NOMO-1 treated with dmso at 0.1 percent for 144 hours (cell line): ENCODE measurements at regions not wholly inside any gene's neighbourhood (a gene's known extent, or its start where the extent isn't known, plus 50 kb on each side); places are given as distances from the start of the nearest gene placed in this dataset.
"Not testable (repeated sequence)": the region's sequence is repeated elsewhere in the genome, so short reads cannot be mapped to it uniquely, and the experiment has no call there.

Source experiments
- DNase-seq: peaks from one replicate; lab custom pipeline; 2025; ENCODE audit not compliant: unreplicated experiment; lab: John Stamatoyannopoulos, UW

DNA sequence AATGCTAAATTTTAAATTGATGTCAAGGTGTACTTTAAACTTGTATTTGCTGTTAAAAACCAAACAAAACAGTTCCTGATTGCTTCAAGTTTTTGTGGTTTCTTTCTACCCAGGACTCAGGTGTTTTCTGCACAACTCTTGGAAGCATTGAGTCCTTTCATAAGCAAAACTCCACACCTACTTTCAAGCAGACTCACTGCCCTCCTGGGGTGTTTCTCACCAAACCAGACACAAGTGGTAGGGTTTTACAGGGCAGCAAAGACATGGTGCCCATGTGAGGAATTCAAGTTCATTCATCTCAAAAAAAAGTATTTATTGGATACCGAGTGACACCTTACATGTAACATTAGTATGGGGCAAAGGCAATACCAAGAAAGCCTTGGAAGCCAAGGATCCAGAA lies 146.7 kb upstream of the BNIP2 start:
- DNase-seq = no peak

DNA sequence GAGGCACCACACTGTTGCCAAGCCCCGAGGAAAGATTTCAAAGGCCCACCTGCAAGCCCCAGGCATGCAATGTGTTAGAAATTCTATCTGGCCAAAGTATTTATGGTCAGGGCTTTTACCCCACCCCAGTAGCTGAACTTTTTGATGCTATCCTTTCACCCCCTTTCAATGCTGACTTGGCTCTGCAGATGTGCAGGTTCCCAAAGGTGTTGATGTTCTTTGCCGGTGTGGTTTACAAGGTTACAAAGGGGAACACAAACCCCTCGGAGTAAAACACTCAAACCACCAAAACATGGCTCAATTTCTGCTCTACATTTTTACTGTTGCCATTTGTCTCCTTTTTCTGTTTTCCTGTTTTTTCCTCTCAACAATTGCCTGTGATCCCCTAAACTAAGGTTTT lies 145.4 kb upstream of the BNIP2 start:
- DNase-seq = no peak

DNA sequence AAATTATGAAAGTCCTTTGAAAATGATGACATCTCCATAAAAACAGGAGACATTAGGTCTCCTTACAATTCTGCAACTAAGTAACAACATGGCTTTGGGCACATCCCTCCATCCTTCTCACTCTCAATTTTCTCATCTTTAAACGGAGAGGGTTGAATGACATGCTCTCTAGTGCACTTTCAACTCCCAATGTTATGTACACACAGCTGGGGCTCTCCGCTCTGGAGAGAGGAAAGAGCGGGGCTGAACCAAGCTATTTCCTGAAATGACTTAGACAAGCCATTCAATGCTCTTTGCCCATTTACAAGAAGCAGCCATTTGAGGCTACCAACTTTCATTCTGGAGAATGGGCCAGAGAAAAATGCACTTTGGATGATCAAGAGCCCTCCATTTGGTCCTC lies 144.2 kb upstream of the BNIP2 start:
- DNase-seq = no peak

DNA sequence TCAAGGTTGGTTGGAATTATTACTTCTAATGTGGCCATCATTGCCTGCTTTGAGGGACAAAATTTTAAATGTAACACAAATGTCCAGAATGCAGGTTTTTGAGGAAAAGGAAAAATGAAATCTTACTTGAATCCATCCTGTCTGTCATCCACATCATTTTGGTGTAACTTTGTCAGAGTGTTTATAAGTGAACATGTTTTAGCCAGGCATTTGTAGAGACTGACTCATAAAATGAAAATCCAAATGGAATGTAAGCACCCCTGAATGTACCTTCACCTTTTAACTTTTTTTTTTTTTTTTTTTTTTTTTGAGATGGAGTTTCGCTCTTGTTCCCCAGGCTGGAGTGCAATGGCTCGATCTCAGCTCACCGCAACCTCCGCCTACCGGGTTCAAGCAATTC lies 141.8 kb upstream of the BNIP2 start:
- no peak for DNase-seq

DNA sequence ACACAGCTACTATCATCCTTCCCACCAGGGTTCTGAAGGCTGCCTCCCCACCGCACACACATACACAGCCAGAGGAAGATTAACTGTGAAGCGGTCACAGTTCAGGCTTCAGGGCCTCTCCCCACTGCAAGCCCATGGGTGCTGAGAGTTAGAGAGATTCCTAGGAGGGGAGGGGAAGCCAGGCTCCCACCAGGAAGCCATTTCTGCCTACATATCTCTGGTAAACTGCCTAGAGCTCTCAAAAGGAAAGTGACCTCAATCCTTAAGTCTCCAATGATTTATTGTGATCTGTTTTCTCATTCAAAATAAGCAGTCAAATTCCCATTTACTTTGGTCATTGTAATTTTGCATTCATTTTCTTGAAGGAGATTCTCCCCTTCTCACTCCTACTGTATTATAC lies 141.0 kb upstream of the BNIP2 start:
- no peak for DNase-seq

DNA sequence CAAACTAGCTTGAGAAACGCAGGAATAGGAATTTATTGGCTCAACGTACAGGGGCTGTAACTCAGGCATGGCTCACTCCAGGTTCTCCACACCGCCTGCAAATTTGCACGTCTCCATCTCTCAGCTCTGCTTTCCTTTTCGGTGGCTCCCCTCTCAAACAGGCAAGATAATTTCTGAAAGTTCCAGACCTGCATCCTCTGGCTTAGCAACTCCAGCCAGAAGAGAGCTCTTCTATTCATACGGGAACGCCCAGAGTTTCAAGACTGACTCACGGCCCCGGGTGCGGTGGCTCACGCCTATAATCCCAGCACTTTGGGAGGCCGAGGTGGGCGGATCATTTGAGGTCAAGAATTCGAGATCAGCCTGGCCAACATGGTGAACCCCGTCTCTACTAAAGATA lies 139.7 kb upstream of the BNIP2 start:
- DNase-seq = no peak

DNA sequence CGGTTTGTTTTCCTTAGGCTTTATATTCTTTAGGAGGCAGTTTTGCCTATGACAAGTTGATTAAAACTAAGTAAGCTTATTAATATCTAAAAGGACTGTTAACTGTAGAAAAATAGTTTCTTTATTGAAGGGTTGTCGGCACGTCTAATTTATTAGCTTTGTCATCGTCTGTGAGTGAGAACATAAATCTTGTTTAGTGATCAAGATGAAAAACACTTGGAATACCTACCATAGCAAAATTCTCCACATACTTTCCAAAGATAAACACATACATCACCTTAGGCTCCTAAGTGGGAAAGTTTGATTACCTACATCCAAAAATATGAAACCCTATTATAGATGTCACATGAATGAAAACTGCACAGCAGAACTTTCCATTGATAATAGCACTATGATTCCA lies 139.1 kb upstream of the BNIP2 start:
- DNase-seq = no peak

DNA sequence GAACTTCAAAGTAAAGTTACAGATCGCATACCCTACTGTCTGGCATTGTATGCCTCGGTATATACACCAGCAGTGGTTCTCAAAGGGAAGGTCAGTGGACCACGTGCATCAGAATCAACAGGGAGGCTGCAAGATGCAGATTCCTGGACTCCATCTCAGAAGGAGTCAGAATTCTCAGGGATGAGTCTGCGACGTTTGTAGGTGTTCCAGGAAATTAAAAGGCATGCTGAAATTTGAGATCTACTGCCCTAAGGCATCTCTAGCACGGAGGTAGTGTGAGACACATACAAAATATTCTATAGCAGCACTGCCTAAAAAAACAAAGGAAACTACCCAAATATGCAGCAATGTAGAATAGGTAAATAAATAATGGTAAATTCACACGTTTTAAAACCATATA lies 136.8 kb upstream of the BNIP2 start:
- DNase-seq = no peak

DNA sequence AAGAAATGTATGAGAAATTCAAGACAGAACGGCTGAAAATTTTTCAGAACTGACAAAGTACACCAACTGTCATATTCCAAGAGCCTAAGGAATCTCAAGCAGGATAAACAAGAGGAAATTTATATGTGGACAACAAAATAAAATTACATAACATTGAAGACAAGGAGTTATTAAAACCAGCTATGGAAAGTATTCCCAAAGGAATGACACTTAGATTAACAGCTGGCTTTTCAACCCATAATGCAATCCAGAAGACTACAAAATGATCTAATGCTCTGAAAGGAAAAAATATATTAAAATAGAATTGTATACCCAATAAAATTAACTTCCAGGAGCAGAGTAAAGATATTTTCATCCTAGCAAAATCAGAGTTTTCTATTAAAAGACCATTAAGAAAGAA lies 132.2 kb upstream of the BNIP2 start:
- DNase-seq = no peak

DNA sequence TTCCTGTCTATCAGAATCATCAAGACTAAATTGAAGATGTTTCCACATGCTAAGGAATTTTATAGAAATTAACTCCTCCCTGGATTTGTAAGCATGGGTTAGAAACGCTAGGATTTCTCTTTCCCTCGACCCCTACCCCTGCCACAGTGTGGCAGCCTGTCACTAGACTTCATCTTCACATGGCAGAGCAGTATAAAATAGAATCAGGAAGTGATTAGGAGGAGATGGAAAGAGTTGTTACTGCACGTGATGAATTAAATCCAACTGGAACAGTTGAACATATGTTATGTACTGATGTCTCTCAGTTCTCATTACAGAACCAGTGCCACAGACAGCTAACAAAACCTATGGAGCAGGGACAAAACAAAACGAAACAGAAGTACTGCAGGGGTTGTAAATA lies 130.0 kb upstream of the BNIP2 start:
- no peak for DNase-seq

DNA sequence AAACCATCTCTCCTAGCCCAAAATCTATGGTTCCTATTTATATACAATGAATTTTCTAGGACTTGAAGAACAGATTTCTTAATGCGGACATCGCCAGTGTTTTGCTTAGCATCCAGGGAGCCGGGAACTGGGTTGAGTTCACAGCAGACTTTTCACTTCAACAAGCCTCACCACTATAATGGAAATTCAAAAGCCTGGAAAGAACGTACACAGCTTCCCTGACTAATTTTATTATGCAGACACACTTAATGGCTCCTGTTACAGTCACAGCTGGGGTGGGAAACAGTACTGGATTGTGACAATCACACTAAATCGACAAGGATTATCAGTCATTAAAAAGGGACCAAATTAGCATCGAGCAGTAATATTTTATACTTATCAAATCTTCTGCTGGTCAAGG lies 129.2 kb upstream of the BNIP2 start:
- DNase-seq = no peak

DNA sequence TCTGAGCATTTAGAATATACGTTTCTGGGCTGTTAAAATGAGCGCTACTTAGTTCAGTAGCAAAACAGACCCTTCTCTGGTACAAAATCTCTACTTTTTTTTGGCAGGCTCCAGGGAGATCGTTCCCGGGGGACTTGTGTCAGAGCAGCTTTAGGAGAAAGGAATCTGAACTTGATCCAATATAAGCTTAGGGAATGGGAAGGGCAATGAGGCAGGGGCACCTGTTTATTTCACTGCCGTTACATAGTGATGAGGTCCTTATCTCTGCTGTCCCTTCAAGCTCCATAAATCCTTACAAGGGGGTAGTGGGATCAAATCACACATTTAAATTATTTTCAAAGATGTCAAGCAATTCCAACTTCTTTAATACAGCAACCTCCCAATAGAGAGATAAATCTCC lies 128.7 kb upstream of the BNIP2 start:
- DNase-seq = no peak

DNA sequence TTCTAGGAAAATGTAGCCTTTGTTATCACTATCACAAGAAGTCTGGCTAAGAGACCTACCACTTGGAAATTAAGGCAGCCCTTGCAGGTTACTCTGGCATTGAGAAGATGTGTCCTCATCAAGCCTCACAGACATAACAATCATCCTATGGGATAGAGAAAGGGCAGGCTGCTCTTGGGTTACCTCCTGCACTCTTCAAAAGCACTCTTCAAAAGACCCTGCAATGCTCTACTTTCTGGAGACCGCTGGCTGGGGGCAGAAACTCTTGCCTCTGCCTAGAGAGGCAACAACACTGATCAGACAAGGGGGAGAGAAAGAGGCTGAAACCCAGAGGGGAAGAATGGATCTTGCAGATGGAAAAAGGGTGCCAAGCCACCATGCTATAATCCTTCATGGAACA lies 127.9 kb upstream of the BNIP2 start:
- no peak for DNase-seq

DNA sequence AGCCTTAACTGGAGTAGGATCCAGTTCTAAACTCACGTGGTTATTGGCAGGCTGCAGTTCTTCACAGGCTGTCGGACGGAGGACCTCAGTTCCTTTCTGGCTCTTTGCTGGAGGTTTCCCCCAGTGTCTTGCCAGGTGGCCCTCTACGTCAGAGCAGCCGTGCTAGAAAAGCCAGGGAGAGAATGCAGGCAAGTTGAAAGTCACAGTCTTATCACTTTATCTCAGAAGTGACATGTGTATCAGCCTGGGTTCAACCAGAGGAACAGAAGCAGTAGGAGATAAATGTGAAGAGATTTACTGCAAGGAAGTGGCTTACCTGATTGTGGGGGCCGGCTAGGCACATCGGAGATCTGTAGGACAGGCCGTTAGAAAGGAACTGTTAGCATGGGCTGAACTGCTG lies 125.3 kb upstream of the BNIP2 start:
- DNase-seq = no peak

DNA sequence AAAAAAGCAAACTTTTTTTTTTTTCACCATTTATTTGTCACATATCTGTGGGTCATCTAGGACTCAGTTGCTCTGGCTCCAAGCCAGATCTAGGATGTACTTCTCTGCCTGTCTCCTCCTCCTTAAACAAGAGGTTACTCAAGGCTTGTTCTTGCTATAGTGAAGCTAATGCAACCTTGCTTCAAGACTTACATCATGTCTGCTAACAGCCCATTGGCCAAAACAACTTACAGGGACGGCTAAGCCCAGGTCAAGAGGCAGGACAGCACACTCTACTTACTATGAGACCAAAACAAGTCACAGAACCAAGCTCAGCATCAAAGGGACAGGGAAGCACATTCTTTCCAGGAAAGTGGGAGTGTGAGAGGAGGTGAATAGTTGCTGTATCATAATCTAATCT lies 123.8 kb upstream of the BNIP2 start:
- no peak for DNase-seq

DNA sequence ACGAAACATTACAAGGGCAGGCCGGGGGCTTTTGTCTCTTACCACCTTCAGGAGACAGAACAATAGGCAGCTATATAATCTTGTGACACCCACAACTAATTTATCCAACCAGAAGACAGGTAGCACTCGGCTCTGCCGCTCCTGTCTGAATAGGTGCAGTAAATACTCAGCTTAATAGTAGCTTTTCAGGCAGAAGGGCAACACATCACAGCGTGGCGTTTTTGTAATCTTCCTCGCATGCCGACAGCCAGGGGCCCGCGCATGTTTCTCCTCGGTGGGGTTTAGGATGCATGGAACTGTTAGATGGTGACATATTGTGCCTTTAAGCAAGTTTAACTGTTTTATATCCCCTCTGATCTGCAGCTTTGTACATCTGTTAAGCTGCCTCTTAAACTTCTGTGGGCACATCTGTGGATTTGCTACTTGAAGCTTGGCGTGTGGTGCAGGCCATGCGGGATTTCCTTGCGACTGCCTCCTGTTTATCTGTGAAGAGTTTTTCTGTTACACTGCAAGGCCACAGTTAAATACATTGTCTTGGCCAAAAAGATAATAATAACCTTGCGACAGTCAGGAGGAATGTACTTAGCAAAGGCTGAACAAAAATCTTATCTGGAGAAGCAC lies 123.2 kb upstream of the BNIP2 start:
- no peak for DNase-seq

DNA sequence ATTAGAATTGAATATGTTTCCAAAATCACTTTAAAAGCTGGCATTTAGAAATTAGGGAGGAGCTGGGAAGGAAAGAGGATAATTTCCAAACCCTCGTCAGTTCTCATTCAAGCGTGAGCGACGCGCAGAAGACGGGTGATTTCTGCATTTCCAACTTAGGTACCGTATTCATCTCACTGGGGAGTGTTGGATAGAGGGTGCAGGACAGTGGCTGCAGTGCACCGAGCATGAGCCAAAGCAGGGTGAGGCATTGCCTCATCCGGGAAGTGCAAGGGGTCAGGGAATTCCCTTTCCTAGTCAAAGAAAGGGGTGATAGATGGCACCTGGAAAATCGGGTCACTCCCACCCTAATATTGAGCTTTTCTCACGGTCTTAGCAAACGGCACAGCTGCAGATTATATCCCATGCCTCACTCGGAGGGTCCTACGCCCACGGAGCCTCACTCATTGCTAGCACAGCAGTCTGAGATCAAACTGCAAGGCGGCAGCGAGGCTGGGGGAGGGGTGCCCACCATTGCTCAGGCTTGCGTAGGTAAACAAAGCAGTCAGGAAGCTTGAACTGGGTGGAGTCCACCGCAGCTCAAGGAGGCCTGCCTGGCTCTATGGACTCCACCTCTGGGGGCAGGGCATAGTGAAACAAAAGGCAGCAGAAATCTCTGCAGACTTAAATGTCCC lies 114.3 kb upstream of the BNIP2 start:
- DNase-seq = not testable (repeated sequence)

DNA sequence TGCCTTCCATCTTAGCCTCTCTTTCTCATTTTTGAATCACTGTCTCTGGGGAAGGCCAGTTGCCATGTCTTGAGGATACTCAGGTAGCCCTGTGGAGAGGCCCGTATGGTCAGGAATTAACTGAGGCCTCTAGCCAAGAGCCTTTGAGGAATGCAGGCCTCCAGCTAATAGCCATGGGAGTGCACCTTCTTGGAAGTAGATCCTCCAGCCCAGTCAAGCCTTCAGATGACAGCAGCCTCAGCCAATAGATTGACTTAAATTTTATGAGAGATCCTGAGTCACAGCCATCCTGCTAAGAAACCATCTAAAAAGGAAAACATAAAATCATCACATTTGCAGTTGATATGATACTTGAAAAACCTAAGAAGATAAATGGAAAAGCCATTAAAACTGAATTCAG lies 112.5 kb upstream of the BNIP2 start:
- no peak for DNase-seq

DNA sequence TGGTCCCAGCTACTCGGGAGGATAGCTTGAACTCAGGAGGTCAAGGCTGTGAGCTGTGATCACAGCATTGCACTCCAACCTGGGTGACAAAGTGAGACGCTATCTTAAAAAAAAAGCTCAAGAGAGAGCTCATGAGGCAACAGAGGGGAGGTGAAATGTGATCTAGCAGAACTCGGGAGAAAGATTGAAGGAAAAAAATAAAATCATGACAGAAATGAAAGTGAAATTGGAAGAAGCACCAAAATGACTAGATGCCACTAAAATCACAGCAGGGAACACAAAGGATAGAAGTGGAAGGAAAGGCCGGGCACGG lies 109.4 kb upstream of the BNIP2 start:
- no peak for DNase-seq

DNA sequence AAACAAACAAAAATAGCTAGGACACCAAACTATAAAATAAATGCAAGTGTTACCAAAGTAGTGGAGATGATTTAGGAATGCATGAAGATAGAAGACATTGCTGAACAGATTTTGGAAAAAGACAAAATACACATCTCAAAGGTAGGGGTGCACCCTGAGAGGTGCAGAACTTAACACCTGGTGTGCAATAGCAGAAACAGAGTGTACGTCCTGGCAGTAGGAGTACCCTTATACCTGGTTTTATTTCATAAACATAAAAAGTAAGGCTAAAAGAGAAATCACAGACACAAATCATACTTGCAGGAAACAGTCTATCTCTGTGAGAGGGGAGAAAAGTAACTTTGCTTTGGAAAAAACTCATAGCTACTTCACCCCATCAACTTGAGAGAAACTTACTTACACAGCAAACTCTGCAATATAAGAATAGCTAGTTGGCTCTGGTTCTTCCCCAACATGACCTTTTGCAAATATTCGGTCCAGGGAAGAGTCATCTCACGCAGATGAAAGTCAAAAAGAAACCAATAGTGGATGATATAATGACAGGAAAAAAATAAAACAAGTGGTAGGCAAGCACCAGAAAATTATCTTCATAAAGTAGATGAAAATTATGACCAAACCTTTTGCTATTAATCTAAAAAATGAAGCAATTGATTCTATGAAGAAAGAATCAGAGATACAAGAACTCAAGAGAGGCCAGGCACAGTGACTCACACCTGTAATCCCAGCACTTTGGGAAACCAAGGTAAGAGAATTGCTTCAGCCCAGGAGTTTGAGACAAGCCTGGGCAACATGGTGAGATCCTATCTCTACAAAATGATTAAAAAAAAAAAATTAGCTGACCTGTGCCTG lies 108.9 kb upstream of the BNIP2 start:
- DNase-seq = no peak

DNA sequence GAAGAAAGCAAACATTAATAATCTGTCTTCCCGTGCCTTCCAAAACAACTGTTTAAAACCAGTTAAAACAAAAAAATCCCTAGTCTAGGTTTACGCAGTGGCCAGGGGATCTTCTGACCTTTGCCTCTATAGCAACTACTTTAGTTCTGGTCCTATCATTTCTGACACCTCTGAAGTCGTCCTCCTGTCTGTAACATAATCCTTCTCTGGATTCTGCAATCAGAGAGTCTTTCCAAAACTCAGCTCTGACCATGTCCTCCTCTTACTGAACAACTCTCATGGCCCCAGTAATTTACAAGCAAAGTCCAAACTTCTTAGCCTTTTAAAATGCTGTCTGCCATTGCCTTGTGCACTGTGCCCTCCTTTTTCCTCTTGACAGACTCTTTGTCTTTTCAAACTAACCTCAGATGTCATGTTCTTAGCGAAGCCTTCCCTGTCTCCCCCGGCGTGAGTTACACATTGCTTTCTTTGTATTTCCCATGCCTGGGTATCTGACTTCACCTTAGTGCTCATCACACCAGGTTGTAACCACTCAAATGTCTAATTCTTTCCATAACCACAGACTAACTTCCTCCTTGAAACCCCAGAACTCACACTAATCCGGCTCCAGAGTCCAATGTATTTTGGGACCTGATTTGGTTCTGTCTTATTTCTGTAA lies 105.2 kb upstream of the BNIP2 start:
- DNase-seq = no peak

DNA sequence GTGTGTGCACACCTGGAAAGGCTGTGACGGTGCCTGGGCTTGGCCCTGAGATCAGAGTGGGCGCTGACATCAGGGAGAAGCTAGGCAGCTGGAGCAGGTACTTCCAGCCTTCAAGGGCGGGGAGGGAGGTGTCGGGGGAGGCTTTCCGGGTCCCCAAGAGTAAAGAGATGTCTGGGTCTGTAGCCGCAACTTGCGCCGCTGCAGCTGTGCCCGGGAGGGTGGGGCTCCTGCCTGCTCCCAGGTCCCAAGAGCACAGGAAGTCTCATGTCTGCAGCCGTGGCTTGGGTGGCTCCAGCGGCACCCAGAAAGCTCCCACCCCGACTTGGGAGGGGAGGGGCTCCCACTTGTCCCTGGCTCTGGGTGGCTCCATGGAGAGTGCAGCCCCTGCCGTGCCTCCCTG lies 103.2 kb upstream of the BNIP2 start:
- no peak for DNase-seq
